Skeletal muscle satellite cell (primary cell): ENCODE measurements at regions not wholly inside any gene's neighbourhood (a gene's known extent, or its start where the extent isn't known, plus 50 kb on each side); places are given as distances from the start of the nearest gene placed in this dataset.
"Not testable (repeated sequence)": the region's sequence is repeated elsewhere in the genome, so short reads cannot be mapped to it uniquely, and the experiment has no call there.

Experiments
- H3K27me3 ChIP-seq: 2 replicates; pipeline ENCODE4 v1.7.0; 2013; ENCODE audit warnings: low read length; ENCODE audit not compliant: control insufficient read depth, insufficient read depth
- H3K36me3 ChIP-seq: 2 replicates; pipeline ENCODE4 v1.7.0; 2013; ENCODE audit warnings: mild to moderate bottlenecking, control low read depth, low read length; ENCODE audit not compliant: insufficient read depth
- H3K4me1 ChIP-seq: 2 replicates; pipeline ENCODE4 v1.7.0; 2013; ENCODE audit warnings: low read length; ENCODE audit not compliant: control insufficient read depth, insufficient read depth
- H3K4me2 ChIP-seq: 2 replicates; pipeline ENCODE4 v1.7.0; 2013; ENCODE audit warnings: mild to moderate bottlenecking, low read length
- H3K4me3 ChIP-seq: 2 replicates; pipeline ENCODE4 v1.7.0; 2013; ENCODE audit warnings: low read length
- H3K9ac ChIP-seq: 2 replicates; pipeline ENCODE4 v1.7.0; 2013; ENCODE audit warnings: mild to moderate bottlenecking, low read depth, low read length, moderate library complexity
- H3K9me3 ChIP-seq: replicated peaks from 2 replicates; pipeline ENCODE4 v1.7.0; 2013; ENCODE audit warnings: mild to moderate bottlenecking, control low read depth, low read length

DNA sequence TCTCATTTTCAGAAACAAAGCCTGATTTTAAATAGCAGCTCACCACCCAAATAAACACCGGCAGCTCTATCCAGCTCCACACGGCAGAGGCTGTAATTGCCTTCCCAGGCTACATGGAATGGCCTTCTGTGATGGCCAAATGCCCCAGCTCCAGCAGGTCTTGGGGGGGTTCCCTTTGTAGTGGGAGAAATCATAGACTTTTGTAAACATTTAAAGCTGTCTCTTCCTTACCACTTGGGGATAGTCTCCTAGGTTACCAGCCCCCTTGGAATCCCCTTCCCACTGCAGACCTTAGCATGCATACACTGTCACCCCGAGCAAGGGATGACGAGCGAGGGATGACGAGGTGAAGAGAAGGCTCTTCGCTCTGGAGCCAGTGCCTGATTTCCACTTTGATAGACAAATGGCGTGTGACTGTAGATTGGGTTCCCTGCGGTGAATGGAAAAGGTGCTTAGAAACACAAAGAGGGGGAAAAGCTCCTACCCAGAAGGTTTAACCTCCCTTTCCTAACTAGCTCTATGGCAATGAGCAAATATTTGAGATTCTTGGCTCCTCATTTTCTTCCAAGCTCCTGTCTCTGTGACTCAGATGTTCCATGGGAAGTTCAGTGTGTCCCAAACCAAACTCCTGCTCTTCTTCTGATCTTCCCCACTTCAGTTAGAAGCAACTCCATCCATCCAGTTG lies 108.0 kb upstream of the CADM1 start:
- peaks cover 4% of the 10 kb centered on the region for H3K27me3 ChIP-seq
- no peaks in the 10 kb centered on the region for H3K9me3 ChIP-seq
- H3K36me3 ChIP-seq: no peaks in the 10 kb centered on the region
- H3K4me1 ChIP-seq: no peaks in the 10 kb centered on the region
- no peak overlapping the region for H3K9ac ChIP-seq
- H3K4me3 ChIP-seq: no peak overlapping the region
- H3K4me2 ChIP-seq: no peak overlapping the region

DNA sequence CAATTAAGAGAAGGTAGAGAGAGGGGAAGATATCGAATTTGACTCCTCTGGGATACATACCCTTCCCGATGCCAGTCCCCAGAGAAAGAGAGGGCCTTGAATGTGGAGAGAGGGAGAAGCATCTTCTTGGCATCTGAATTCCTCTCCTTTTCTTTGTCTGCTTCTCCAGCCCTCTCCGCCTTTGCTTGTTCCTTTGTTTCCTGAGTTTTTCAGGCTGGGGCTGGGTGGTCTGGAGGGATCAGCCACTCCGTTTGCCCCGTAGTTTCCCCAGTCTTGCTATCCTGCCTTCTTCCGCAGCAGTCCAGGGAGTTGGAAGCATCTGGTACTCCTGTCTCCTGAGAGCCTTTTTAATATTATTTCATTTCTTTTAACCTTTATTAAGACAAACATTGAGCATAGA lies 107.1 kb upstream of the CADM1 start:
- no peak overlapping the region for H3K9ac ChIP-seq
- H3K9me3 ChIP-seq: no peaks in the 10 kb centered on the region
- no peak overlapping the region for H3K4me2 ChIP-seq
- no peak overlapping the region for H3K4me3 ChIP-seq
- H3K36me3 ChIP-seq: no peaks in the 10 kb centered on the region
- H3K27me3 ChIP-seq: peaks cover 4% of the 10 kb centered on the region
- H3K4me1 ChIP-seq: no peaks in the 10 kb centered on the region

DNA sequence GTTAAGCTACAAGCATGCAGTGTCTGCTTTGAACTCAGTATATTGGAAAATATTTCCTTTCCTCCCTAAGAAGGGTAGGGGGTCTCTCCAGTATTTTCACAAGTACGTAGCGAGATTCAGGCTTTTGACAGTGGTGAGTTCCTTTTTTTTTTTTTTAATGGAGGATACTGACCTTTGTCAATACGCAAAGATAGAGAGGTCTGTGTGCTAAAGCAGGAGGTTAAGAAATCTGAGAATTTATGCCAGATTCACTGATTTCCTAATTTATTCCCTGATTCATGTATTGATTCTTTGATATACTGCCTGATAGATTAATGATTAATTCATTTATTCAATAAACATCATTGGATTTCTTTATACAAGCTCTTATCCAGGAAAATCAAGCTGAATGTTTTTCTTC lies 106.7 kb upstream of the CADM1 start:
- Histone ChIP-seq H3K4me1 (no peaks in the 10 kb centered on the region), H3K36me3 (no peaks in the 10 kb centered on the region), H3K4me2 (no peak overlapping the region), H3K4me3 (no peak overlapping the region), H3K9me3 (no peaks in the 10 kb centered on the region), H3K9ac (no peak overlapping the region), H3K27me3 (peaks cover 4% of the 10 kb centered on the region)

DNA sequence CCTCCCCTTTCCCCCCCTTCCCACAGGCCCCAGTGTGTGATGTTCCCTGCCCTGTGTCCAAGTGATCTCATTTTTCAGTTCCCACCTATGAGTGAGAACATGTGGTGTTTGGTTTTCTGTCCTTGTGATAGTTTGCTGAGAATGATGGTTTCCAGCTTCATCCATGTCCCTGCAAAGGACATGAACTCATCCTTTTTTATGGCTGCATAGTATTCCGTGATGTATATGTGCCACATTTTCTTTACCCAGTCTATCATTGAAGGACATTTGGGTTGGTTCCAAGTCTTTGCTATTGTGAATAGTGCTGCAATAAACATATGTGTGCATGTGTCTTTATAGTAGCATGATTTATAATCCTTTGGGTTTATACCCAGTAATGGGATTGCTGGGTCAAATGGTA lies 106.0 kb upstream of the CADM1 start:
- not testable (repeated sequence) for H3K4me3 ChIP-seq, H3K9ac ChIP-seq, H3K36me3 ChIP-seq, H3K4me1 ChIP-seq, H3K4me2 ChIP-seq, H3K9me3 ChIP-seq, H3K27me3 ChIP-seq

DNA sequence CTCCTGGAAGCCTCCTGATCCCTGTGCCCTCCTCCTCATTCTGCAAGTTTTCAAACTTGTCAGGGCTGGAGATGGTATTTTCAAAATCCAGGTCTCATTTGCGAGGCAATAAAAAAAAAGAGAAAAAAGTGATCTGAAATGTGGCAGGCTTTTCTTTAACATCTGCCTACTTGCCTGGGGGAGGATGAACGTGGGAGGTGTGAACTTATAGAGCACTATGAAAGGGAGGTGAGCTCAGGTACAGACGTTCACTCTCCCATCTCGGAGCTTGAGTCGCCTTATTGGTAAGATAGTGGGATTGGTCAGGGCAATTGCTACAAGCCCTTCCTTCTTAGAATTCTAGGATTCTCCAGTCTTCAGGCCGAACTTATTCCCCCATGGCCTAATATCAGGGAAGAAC lies 104.8 kb upstream of the CADM1 start:
- no peak overlapping the region for H3K9ac ChIP-seq
- H3K27me3 ChIP-seq: peaks cover 4% of the 10 kb centered on the region
- H3K4me3 ChIP-seq: no peak overlapping the region
- no peaks in the 10 kb centered on the region for H3K36me3 ChIP-seq
- H3K4me2 ChIP-seq: no peak overlapping the region
- H3K4me1 ChIP-seq: no peaks in the 10 kb centered on the region
- no peaks in the 10 kb centered on the region for H3K9me3 ChIP-seq

DNA sequence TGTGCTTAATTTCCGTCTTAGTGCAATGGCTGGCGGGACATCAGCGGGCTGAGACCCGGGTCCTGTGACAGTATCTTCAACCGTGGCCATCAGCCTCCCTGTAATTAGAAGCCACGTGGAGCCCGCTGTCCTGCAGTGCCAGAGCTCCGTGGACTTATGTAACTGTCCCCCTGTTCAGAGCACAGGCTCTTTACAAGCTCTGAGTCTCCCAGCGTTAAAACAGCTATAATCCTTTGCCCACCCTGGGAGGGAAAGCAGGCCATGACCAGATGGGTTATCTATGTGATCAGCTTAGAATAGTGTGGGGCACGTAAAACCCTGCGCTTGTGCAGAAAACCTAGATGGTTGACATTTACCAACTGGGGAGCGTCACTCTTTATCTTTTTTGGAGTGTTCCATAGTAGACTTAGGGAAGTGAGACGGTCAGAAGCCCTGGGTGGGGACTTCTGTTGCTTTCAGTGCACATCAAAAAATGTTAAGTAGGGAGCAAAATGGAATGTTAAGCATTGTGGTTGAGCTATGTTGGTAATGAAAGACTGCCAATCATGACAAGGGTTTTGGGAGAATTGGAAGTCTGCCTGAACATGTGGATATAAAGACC lies 103.5 kb upstream of the CADM1 start:
- no peaks in the 10 kb centered on the region for H3K9me3 ChIP-seq
- H3K27me3 ChIP-seq: peaks cover 2% of the 10 kb centered on the region
- H3K9ac ChIP-seq: no peak overlapping the region
- no peak overlapping the region for H3K4me3 ChIP-seq
- H3K4me1 ChIP-seq: no peaks in the 10 kb centered on the region
- H3K4me2 ChIP-seq: no peak overlapping the region
- H3K36me3 ChIP-seq: no peaks in the 10 kb centered on the region

DNA sequence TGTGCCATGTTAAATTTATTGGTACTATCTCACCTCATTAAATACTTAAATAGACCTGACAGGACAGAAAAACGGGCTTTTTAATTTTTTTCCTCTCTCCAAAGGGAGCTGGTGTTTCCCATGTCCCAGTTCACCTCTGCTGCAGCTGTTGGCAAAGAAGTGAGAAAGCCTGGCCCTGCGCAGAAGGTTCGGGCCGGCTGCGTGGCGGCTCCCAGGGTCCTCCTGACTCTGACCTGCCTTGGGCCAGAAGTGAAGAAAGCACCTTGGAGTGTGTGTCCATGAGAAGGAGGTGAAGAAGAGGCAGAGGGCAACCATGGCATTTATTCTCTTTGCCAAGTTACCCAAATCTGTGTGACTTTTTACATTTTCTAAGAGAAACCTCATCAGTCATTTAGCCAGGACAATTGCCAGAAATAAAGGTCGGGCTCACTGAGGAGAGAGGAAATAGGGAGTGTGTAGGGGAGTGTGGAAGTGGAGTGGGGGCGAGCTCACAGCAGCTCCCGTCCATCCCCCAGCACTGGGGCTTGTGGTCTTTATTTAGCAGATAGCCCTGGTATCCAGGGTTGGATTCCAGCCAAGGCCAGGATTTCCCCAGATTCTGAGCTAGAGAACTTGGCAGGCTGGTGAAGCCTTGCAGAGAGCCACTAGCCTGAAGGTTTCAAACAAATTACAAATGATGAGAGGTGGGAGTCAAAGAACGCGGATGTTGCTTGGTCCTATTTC lies 102.4 kb upstream of the CADM1 start:
- Histone ChIP-seq H3K4me3 (no peak overlapping the region), H3K36me3 (no peaks in the 10 kb centered on the region), H3K9ac (no peak overlapping the region), H3K4me2 (no peak overlapping the region), H3K4me1 (no peaks in the 10 kb centered on the region), H3K27me3 (no peaks in the 10 kb centered on the region), H3K9me3 (no peaks in the 10 kb centered on the region)

DNA sequence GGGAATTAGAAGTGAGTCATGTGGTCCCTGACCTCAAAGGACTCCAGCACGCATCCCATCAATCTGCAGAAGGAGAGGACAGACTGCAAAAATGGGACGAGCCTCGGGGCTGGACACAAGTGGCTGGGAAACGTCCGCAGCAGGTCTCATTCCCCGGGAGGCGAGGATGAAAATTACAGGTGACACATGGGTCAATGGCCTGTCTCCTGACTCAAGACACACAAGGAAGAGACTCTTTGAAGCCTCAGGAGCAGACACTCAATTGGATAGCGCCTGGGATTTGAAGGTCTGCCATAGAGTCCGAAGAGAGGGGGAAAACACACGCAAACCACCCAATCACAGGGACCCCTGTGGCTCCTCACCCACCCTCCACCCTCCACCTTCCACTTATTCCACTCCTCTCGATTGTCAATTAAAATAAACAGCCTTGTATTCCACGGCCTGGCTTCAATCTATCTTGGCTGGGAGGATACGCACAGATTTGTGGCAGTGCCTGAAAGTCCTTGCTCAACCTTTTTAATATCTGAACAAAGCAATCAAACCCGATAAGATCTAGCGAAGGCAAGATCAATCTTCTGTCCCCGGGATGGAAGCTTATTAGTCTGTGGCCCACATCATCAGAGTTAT lies 101.8 kb upstream of the CADM1 start:
- Histone ChIP-seq H3K4me1 (no peaks in the 10 kb centered on the region), H3K4me3 (no peak overlapping the region), H3K27me3 (no peaks in the 10 kb centered on the region), H3K9me3 (no peaks in the 10 kb centered on the region), H3K36me3 (no peaks in the 10 kb centered on the region), H3K9ac (no peak overlapping the region), H3K4me2 (no peak overlapping the region)

DNA sequence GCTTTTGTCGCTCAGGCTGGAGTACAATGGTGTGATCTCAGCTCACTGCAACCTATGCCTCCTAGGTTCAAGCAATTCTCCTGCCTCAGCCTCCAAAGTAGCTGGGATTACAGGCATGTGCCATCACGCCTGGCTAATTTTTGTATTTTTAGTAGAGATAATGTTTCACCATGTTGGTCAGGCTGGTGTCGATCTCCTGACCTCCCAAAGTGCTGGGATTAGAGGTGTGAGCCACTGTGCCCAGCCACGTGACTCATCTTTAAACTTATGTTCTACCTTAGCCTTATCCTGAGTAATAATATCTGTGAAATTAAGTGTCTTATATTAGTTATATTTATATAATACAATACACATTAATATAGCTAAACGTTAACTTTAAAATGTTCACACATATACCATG lies 101.2 kb upstream of the CADM1 start:
- not testable (repeated sequence) for H3K4me2 ChIP-seq, H3K9ac ChIP-seq, H3K27me3 ChIP-seq, H3K9me3 ChIP-seq, H3K4me3 ChIP-seq, H3K36me3 ChIP-seq, H3K4me1 ChIP-seq

DNA sequence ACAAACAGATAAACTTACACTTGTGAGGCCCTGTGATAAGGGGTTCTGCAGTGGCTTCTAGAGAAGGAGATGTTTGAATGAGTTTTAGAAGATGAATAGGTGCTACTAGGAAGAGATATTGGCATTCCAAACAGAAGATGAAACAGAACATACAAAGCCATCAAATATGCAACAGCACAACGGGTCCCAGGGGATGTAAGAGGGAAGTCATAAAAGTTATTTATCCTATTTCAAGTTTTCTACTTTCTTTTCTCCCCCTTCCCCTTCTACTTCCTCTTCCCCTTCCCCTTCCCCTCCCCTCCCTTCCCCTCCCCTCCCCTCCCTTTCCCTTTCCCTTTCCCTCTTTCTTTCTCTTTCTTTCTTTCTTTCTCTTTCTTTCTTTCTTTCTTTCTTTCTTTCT lies 94.9 kb upstream of the CADM1 start:
- H3K9me3 ChIP-seq: no peaks in the 10 kb centered on the region
- H3K4me2 ChIP-seq: no peak overlapping the region
- no peak overlapping the region for H3K4me3 ChIP-seq
- no peak overlapping the region for H3K9ac ChIP-seq
- H3K27me3 ChIP-seq: no peaks in the 10 kb centered on the region
- H3K4me1 ChIP-seq: no peaks in the 10 kb centered on the region
- H3K36me3 ChIP-seq: no peaks in the 10 kb centered on the region

DNA sequence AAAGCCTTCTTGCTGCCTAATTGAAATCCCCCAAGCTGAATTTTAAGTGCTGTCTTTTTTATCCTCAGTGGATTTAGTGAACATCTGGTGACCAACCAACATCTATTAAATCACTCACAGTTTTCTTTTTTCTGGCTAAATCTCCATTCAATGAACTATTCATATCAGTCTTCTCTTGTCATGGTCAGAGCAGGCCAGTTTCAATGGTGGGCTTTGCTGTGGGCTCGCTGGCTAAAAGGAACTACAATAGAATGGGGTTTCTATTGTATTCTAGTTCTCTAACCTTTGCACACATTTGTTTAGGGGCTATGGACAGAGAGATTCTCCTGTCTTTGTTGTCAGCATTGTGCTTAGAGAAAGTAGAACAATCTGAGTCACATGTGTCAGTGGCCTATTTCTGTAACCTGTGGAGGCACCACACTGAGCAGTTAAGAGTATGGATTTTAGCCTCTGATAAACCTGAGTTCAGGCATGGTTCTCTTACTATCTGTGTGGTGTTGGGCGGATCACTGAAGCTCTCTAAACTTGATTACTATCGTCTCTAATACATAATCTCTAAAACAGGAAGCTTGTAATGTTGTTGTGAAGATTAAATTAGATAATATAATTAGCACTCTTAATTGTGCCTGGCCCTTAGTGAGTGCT lies 94.2 kb upstream of the CADM1 start:
- Histone ChIP-seq H3K4me1 (no peaks in the 10 kb centered on the region), H3K4me3 (no peak overlapping the region), H3K36me3 (no peaks in the 10 kb centered on the region), H3K4me2 (no peak overlapping the region), H3K9me3 (no peaks in the 10 kb centered on the region), H3K27me3 (no peaks in the 10 kb centered on the region), H3K9ac (no peak overlapping the region)
